Endothelial cell of hepatic sinusoid (primary cell): ENCODE measurements at regions not wholly inside any gene's neighbourhood (a gene's known extent, or its start where the extent isn't known, plus 50 kb on each side); places are given as distances from the start of the nearest gene placed in this dataset.
"Not testable (repeated sequence)": the region's sequence is repeated elsewhere in the genome, so short reads cannot be mapped to it uniquely, and the experiment has no call there.

Experiments used
- in situ Hi-C: cut with HindIII; loops from 2 replicates; pipeline ENCODE4 v1.10.0; 2017; ENCODE audit warnings: low sequenced_read_pairs

DNA sequence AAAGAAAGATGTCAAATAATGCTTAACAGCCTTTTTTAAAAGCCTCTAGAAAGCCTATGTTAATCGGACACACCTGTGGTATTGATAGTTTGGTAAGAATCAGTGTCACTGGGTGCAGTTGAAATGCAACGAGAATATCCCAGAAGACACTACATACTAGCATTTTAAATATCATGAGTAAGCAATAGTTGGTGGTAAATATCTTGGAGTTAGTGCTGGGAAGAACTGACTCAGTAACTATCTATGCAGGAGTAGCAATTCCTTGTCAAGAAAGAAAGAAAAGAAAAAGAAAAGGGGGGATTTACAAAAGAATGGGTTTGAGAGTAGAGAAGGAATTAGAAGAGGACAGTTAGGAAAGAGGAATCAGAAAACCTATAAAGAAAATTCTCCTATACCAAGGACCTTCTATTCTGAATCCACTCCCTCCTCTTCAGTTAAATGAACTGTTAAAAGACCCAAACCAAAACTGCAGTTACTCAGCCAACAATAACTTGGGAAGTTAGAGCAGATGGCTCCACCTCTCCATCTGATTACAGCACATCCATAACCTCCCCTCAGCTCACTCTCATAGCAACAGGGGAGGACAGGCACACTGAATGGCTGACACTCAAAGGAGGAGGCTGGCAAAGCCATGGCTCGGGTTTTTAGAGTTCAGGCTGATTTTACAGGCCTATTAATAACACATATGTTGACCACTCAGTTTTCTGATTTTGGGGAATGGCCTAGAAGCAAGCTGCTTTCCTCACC is 207.6 kb upstream of the MDFIC2 start:
- in situ Hi-C loops = no loop called here

DNA sequence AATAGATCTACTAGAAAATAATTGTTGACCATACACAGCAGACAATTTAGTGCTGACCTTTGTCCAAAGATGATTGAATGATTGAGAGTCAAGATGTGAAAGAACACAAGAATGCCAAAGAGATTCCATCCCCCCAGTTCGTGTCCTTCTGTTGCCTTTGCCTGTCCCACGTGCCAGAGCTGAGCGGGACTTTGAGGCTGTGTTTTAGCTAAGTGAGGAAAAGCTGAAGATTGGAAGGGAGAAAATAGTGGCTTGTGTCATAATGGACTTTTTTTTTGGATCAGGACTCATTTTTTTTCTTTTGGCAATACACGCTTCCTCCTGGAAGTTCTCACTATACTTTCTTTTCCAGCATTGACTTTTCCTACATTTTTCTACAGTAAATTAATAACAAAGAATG is 206.6 kb upstream of the MDFIC2 start:
- in situ Hi-C loops = no loop called here

DNA sequence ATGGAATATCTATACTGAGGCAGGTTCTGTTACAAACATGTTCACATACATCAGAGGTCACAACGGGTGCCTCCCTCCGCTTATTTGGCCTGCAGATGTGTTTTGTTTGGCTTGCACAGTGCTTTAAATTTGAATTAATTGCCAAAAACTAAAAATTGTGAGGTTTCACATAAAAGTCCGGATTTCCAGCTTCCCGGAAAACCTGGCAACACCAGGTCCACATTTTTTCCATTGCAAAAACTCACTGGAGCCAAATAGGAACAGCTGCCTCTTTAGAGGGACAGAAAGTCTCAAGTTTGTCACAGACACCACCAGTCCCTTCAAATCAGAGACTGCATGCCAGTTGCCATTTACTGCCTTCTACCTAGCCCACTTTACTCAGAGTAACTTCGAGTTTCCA is 205.9 kb upstream of the MDFIC2 start:
- in situ Hi-C loops = no loop called here

DNA sequence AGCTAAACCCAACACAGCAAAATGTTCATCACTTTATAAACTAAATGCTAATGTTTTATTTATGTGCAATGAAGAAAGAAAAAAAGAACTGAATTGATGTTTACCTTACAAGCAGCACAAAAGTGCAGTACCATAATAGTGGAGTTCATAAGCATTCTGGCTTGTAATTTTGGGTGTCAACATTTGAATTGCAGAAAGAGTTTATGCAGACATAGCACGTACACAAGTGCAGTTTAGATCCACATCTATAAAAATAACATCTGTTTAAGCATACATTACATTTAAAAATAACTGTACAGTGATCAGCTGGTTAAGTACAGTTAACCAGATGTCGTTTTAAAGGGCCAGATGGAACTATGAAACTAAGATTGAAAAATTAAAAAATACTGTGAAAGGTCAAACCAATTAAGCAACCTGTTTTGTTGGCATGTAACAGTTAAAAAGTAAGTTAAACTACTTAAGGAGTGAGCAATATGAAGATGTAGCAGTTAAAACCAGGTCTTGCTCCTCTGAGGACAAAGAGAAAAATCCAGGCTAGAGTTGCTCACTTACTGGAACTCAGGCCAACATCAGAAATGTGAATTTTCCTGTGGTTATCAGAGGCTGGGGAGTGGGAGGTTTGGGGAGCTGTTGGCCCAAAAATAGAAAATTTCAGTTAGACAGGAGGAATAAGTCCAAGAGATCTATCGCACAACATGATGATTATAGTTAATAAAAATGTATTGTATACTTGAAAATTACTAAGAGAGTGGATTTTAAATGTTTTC is 204.9 kb upstream of the MDFIC2 start:
- in situ Hi-C loops = no loop called here

DNA sequence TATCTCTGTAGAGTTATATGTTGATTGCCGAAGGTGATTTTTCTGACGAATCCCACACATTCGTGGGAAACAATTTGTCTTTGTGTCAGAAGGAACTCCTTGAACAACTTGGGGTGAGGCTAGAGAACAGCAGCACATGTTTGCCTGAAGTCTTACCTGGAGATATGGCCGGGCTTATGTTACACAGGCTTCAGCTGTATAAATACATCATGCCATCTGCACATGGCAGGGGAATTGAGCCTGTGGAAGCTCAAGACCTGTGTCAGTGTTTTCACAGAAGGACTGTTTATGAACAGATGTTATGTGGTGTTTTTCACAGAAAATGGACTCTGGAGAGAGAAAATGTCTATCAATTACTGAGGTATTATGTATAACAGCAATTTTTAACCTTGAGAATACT is 203.6 kb upstream of the MDFIC2 start:
- in situ Hi-C loops = no loop called here

DNA sequence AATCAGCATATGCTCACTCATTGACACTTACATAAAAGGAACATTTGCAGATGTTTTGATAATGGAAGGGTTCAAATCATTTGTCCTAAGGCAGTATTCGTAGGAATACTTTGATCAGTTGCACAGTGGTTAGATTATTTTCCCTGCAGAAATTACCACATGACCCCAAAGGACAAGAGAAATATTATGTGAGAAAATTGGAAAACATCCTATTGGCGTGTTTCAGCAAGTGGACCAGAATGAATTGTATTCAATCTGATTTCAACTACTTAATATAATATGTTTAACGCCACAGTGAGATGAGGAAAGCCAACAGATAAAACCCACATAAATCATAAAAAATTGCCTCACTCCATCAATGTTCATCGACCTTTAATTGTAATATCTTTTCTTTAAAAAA is 195.0 kb upstream of the MDFIC2 start:
- in situ Hi-C loops = no loop called here

DNA sequence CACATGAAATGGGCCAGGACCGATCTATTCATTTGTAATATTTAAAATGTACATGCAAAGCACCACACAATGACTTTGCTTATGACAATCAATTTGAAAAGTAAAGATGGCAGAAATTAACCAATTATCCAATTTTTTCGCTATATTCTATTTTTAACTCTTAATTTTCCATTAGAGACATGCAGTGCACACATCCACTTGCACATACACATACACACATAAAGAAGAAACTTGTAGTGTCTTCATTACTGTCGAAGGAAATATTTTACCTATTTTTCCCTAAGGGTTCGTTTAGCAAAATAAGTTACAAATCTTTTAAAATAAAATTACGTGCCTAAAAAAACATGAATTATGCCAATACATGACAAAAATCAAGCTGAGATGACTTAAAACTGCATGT is 194.3 kb upstream of the MDFIC2 start:
- in situ Hi-C loops = no loop called here

DNA sequence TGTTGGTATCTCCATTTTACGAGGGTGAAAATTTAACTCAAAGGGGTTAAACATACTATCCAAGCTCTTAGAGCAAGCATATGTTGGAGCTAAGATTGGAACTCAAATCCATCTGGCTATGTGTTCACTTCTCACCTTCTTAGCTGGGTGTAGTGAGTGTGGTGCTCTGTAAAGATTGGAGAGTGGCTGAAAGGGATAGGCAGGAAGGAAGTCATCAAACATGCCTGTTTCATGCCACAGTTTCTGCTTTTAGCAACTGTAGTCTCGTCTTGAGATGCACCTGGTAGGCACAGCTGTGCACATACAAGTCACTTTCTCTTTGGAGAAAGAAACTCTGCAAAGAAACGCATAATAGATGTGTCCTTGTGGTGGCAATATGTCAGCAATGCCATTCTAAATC is 189.1 kb upstream of the MDFIC2 start:
- in situ Hi-C loops = no loop called here

DNA sequence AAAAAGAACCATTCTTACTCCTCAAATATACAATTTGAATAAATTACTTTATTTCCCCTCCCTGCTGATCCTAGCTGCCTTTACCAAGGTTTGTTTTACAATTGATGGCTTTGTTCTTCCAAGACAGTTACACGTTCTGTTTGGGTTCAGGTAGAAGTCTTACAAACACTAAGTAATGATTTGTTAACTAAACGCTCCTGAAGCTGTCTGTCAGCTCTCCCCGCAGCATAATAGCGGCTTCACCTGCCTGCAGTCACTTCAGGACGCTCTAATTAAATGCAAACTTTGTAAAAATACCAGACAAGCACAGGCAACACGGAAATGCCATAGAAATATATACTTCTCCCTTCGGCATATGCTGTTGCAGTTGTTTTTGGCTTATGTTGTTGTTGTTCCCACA is 176.4 kb upstream of the MDFIC2 start:
- in situ Hi-C loops = no loop called here

DNA sequence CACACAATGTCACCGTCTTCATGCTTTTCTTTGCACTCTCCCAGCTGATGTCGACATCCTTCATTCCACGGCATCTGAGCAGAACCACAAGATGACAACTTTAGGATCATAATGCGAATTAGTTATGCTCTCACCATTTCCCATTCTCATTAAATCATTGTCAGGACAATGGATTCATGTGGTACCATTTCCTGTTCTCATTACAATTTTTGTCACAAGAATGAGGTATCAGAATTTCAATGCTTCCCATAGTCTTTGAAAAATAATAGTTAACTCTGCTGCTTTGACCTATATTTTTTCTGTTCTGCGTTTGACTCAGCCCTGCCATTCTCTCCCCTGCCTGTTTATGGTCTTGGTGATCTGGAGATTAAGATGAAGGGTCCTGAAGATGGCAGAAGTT is 175.7 kb upstream of the MDFIC2 start:
- in situ Hi-C loops = no loop called here

DNA sequence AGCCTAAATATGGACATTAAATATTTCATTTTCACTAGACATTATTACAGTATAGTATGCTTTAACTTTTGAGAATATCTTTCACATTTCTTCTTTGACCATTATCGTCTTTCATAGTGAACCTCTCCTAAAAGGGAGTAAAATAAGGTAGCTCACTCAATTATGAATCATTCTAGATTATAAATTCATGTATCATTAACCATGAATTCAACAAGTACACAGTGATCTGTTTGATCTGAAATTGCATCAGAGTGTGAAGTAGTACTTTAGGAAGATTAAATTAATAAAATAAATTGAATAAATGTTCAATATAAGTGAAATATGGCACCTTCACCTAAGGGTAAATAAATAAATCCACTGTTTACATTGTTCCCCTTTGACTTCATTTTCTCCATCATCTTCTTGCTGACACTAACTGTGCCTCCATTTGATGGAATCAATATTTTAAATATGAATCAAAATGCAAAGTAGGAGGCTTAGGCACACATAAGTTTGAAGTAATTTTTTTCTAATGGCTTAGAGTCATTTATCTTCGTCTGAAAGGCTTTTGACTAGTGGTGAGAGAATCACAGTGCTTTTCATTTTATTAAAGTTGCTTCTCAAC is 174.1 kb upstream of the MDFIC2 start:
- in situ Hi-C loops = no loop called here

DNA sequence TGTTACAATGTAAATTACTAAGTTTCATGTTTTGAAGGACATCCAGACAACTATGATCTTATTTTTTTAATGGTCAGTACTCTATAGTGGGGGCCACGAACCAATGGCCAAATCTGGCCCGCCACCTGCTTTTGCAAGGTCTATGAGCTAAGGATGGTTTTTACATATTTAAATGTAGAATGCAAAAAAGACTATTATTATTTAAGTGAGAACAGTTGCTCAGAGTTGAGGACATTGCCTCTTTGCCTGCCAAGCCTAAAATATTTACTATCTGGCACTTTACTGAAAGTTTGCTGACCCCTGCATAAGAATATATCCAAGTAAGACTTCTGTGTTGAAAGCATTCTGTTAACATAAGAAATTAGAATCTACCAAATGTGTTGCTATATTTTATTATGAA is 163.7 kb upstream of the MDFIC2 start:
- in situ Hi-C loops = no loop called here

DNA sequence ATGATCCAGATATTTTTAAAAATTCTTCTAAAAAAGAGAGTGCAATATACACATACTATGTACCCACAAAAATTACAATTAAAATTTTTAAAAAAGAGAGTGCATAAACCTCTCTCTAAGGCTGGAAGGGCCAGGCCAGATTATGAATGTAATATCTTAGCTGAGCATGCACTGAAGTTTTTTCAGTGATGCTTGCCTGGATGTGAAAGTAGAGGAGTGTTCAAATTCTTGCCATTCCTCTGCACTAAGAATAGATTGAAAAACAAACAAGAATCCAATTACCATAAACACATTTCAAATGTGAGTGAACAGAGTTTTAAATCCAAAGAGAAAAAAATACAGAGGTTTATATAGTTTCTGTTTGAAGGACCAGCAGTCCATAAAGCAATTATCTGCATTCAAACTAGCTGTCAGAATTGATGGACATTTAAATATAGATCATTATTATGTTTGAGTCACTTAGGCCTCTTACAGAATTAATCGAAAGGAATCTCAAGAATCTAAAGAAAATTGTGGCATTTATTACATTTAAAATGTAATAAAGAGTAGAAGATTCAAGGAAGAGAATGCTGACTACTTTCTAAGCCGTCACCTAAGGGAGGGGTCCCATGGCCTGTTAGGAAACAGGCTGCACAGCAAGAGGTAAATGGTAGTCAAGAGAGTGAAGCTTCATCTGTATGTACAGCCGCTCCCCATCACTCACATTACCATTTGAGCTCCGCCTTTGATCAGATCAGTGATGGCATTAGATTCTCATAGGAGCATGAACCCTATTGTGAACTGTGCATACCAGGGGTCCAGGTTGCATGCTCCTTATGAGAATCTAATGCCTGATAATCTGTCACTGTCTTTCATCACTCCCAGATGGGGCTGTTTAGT is 159.3 kb upstream of the MDFIC2 start:
- in situ Hi-C loops = no loop called here

DNA sequence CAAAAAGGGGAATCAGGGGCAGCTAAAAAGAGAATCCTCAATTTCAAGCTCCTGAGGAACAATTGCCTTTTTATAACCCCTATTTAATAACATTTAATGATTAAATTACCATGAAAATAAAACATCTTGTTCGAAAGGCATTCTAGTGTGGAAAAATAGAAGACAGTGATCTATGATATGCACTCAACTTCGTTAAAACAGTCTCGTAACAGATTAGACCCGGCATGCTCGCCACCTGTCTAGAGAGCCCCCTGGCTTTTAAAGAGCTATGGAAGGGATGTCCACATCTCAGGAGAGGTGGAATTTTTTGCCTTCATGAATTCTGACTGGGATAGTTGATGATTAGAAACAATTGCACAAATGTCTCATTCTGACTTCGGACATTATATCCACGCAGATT is 153.7 kb upstream of the MDFIC2 start:
- in situ Hi-C loops = no loop called here

DNA sequence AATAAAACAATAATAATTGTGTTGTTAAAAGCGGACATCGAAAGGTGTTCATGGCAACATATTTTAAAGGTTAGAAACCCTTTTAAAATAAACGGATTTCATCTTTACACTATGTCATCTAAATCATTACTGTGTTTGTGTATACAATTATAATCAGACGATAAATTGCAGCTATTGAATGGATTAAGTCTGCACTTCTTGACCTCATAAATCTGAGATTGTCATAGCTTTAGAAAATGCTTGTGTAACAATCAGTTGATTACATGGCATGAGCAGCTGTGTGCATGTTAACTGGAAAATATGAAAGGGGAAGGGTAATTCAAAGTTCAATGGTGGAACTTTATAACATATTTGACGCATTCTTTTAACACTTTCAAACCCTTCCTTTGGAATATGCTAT is 152.4 kb upstream of the MDFIC2 start:
- in situ Hi-C loops = no loop called here

DNA sequence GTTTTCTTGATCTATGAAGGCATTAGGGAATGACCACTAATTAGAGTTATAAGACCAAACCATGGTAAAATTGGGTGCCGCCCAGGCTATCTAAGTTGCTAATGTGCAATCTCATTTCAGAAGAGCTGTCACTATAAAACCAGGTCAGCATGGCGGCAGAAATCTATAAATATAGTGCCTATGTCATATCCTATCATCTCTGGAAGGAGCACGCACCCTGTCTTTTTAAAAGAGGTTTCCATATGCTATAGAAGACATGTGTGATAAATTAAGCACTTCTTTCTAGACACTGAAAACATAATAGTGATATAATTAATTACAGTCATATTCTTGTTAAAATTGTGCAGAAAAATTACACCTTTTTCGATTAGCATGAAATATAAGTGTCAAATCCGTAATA is 152.0 kb upstream of the MDFIC2 start:
- in situ Hi-C loops = no loop called here

DNA sequence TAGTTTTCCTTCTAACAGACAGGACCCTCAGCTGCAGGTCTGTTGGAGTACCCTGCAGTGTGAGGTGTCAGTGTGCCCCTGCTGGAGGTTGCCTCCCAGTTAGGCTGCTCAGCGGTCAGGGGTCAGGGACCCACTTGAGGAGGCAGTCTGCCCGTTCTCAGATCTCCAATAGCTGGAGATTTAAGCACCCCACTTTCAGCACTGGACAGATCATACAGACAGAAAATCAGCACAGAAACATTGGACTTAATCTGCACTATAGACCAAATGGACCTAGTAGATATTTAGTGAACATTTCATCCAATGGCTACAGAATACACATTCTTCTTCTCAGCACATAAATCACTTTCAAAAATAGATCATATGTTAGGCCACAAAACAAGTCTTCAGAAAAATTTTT is 137.8 kb upstream of the MDFIC2 start:
- in situ Hi-C loops = not testable (repeated sequence)

DNA sequence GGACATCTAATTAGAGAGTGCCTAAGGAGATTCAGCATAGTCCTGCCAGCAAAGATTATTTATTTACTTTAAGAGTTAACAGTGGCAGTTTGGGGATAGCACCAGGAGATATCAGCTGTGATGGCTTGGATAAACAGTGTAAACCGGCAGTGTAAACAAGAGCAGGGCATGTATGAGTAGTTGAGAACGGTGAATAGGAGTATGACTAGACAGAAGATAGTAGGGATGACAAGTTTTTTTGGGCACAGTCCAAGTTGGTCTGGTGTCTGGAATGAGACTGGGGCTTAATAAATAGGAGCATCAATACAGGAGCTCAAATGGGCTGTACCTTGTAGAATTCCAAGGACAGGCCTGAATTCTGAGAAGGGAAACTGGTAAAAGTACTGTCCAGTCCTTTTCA is 123.0 kb upstream of the MDFIC2 start:
- in situ Hi-C loops = not testable (repeated sequence)

DNA sequence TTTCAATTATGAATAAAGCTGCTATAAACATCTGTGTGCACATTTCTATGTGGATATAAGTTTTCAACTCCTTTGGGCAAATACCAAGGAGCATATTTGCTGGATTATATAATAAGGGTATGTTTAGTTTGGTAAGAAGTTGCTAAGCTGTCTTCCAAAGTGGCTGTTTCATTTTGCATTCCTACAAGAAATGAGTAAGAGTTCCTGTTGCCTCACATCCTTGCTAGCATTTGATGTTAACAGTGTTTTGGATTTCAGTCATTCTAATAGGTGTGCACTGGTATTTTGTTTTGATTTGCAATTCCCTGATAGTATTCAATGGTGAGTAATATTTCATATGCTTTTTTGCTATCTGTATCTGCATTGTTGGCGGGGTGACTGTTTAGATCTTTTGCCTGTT is 120.7 kb upstream of the MDFIC2 start:
- in situ Hi-C loops = no loop called here

DNA sequence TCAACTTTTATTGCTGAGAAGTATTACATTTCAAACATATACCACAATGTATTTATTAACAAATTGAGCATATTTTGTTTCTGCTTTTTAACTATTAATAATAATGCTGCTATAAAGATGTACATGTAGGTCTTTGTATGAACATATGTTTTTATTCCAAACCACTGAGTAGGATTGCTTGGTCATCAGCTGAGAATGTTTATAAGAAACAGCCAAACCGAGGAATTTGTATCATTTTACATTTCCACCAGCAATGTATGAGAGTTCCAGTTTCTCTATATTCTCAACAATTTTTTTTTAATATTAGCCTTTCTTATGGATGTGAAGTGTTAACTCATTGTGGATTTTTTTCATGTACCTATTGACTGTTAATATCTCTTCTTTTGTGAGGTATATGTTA is 119.5 kb upstream of the MDFIC2 start:
- in situ Hi-C loops = no loop called here

DNA sequence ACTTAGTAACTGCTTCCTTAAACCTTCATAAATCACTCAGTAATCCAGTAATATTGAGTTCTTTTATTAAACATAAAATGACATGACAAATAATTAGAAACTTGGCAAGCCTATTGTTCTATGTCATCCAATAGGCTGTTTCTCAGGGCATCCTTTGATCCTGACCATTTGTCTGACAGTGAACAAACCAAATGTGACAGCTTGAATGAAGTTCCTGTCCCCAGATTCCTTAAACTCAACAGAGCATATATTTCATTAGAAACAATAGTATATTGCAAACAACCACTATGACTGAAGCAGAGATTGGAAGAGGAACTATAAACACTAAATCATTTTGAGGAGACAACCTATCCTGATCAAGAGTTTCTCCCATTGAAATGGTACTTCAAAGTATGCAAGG is 113.6 kb upstream of the MDFIC2 start:
- in situ Hi-C loops = no loop called here
